Dedifferentiated amniotic fluid mesenchymal stem cell (primary cell): ENCODE measurements at regions not wholly inside any gene's neighbourhood (a gene's known extent, or its start where the extent isn't known, plus 50 kb on each side); places are given as distances from the start of the nearest gene placed in this dataset.

ENCODE experiments used
- DNase-seq: peaks from one replicate; pipeline ENCODE4 v3.0.0-alpha.2; 2016; ENCODE audit errors: extremely low spot score

DNA sequence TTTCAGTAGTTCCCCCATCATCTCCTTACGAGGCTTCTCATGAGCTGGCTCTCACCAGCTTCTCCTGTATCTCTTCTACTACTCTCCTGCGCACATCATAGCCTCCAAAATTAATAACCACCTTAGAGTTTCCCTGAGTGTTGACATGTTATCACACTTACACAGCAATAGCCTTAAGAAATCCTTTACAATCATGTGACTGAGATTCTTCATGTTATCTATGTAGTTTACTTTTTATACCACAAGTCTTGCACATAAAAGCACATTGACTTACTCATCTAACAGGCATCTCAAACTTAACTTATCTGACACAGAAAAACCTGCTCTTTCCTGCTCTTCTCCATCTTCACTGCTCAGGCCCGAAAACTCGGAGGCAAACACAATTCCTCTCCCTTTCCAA lies 103.7 kb upstream of the TAB2 start:
- DNase-seq, result no peak

DNA sequence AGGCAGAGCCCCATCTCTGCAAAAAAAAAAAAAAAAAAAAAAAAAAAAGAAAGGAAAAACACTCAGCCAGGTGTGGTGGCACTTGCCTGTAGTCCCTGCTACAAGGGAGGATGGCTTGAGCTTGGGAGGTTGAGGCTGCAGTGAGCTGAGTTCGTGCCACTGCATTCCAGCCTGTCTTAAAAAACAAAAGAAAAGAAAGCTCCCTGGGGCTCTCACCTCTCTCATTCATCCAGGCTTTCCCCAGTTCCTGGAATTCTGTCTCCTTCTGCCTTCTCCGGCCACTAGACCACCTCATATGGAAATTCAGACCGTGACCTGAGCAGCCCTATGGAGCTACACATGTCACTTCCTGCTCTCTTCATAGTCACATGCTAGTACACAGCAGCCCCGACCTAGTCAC lies 101.1 kb upstream of the TAB2 start:
- no peak for DNase-seq

DNA sequence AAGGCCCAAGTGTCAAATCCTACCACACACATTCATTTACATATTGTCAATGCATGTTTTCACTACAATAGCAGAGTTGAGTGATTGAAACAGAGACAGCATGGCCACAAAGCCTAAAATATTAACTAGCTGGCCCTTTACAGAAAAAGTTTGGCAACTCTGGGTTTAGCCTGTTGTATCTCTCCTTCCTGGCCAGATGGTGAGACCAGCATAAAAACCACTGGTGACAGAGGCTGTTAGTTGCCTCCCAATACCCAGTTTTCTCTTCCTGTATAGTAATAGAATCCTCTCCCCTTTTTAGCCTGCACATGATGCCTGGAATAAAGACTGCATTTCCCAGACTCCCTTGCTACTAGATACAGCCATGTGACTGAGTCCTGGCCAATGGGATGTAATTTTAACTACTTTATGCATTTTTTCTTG lies 100.0 kb upstream of the TAB2 start:
- DNase-seq, result no peak

DNA sequence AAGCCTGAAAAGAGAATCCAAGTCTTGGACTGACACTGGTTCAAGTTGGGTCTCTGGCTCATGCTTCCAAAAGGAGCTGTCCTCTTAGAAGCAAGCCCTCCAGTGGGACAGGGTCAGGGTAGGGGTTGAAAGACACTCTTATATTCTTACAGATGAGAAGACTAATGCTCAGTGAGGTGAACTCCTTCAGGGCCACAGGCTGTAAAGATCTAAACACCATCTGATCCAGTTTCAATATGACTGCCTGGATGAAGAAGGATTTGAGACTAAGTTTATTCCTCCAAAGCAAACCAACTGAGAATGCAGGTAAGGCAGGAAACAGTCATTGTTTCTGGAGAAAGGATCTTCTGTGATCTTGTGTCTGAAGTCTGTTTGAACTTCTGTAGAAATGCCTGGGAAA lies 99.0 kb upstream of the TAB2 start:
- no peak for DNase-seq

DNA sequence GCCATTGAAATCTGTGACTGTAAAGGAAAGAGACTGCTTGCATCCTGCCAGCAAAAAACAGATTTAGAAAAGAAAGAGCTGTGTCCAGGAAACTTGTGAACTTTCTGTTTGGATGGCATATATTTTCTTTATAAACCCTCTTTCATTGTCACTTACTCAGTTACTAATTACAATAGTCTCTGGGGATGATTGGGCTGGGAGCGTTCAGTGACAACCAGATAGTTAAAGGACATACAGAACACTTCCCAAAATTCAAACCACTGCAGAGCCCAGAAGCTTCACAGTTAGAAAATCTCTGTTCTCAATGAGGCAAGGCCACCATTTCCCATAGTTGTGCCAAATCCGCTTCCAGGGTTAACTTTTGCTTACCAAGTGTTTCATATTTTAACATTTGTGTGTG lies 98.6 kb upstream of the TAB2 start:
- DNase-seq, result no peak

DNA sequence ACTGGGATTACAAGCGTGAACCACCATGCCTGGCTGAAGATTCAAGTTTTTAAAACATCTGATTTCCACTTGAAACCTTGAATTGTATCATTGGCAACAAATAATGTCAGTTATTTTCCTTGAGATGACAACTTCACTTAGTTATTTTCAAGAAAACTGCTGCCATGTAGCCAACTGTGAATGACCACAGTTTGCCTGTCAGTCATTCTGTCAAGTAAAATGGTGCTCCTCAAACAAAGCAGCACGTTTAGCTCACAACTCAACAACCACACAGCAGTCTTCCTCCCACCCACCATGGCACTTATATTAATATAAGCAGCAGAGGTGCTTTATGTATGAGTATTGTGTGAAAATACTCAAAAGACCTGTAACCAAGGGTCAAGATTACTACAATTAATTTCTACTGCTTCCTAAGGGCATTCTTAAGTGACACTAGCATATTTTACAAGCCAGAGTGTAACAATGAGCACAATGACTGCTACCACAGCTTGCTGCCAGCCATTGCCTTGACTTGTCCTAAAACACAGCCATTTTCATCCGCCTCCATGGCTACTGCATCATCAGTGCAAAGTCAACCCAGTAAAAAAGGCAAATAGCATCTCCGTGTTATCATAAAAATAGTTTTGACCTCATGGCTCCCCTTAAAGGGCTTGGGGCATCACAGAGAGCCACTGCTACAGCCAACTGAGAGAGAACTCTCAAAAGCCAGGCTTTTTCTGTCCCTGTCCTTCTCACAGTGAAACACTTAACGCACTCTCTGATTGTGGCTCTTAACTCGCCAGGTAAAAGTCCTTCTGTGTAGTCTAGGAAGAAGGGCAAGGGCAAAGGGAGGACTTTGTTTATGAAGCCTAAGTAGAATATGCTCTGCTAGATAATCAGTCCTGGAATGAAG lies 96.4 kb upstream of the TAB2 start:
- DNase-seq, result no peak

DNA sequence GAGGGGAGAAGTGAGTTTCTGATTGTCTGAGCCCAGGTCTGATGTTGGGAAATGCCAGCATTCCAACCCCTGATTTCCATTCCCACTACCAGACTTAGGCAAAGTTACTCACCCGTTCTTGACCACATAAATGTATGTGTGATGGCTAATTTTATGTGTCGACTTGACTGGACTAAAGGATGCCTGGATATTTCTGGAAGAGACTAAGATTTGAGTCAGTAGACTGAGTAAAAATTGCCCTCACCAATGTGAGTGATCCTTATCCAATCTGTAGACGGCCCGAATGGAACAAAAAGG lies 95.8 kb upstream of the TAB2 start:
- no peak for DNase-seq

DNA sequence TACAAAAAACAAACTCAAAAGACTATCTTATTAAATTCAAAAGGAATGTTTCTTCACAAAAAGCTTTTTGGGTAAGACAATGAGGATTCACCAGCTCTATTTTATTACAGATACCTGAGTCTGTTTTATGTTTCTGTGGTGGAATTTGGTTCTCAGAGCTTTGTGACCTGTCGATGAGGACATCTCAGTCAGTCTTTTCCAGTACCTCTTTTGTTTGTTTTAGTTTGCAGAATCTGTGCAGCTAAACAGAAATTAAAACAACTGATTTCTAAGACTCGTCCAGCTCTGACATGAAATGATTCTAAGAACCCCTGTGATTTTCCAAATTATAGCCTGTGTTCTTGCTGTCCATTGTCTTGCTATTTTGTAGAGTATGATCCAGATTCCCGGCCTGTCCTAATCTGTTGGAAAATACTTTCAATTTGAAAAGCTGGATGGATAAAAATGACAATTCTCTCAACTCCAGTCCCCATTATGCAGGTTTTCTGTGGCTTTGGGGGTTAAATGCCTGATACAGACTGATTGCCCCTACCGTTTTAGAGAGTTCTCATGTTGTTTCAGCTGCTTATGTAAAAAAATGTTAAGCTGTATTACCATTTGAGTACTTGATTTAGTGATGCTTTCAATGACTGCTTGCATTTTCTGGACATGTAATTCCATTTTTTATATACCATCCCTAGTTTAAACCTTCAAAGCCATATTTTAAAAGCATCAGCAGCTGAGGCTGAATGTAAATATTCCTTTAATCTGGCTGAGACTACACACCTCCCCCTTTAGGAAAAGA lies 94.2 kb upstream of the TAB2 start:
- no peak for DNase-seq

DNA sequence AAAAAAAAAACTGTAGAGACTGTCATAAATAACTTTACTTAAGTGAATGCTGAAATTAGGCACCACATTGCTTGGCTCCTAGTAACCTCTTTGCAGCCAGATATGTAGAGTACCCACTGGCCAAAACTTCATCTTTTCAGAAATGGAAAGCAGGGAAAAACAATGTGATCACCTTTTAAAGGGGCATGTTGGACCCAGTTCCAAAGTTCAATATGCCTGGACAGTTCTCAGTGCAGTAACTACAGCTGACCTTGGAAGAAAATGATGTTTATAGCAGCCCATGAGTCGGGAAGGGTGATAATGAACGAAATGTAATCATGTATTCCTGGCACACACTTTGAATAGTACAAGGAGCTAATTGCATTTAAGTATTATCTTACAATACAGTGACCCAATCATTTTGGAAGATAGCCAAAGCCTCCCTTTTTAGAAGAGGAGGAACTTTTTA lies 93.6 kb upstream of the TAB2 start:
- DNase-seq, result no peak

DNA sequence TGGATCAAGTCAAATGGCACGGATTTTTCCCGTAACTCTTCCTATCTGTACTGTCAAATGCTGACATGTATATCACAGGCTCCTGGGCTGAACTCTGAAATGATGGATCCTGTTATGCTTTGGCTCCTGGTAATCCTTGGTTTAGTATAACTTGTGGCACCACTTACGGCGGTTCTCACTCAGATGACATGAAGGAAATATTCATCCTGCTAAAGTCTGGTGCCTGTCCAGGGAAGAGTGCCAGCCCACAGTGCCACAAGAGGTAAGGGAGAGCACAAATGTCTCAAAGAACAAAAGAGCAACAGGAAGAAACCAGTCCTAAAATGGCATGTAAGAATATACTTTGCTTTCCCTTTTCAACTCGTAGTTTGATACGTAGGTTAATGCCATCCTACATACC lies 93.1 kb upstream of the TAB2 start:
- no peak for DNase-seq

DNA sequence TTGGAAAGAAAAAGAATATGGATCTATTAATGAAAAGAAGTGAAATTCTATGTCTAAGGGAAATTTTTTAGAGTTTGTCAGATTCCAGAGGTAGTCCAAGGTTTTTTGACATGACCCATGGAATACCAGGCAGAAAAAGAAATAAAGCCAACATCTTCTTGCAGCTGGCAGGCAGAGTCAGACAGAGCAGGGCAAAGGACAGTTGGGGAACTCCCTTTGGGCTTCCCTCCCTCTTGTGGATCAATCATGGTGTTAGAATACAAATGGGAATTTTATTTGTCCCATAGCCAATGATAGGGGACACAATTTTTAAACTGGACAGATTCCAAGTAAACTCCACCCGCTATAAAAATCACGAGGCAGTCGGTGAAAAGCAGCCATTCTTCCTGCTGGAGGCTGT lies 92.1 kb upstream of the TAB2 start:
- DNase-seq, result no peak

DNA sequence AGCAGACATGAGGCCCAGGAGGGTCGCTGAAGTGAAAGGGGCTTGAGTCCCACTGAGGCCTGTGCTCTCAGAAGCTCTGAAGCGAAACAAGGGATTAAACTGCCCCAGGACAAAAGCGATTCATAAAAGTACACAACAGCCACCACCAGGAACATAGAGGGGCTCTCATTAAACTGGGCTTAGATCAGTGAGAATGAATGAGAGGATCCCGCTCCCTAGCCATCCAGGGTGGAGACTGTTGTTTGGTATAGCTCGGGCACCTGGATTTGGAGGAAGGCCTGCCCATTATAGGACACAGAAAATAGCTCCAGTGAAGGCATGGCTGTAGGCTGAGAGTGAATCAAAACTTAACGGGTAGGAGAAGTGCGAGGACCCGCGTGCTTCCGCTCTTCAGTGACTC lies 91.6 kb upstream of the TAB2 start:
- no peak for DNase-seq

DNA sequence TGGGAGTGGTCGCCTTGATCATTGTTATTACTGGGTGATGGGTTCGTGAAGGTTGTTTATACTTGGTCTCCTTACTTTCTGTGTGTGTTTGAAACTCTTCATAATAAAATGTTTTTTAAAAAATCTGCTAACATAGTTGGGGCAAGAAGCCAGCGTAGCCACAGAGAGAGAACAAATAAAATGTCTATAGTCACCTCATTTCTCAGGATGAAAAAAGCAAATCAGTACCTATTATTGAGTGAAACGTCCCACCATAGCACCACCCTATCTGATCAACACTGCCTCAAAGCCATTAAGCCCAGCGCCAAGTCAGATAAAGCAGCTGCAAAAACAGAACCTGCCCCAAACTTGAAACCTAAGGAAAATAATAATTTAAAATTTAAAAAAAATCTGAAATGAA lies 89.7 kb upstream of the TAB2 start:
- no peak for DNase-seq

DNA sequence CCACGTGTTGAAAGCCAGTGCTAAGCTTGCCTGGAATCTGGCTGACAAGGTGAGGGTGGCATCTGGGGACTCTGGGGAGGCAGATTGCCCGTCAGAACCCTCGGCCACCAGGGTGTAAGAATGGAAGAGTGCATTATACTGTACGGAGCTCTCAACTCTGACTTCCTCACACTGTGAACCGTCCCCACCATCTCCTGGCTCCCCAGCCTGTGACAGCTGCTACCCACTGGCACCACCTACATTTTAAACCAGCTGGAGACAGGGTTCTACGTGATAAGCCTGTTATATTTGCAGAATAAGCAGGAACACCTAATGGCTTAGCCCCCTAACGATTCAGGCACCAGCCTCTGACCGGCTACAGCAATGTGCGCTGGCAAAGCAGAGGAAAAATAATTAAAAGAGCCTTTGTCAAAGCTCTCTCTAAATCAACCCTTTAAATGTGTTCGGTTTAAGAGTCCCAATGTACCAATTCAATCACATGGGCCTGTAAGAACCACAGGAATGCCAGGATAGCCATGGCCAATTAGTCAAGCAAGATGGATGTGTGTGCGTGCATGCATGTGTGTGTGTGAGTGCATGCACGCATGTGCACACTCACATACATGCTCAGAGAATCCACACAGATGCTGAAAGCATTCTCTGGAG lies 89.1 kb upstream of the TAB2 start:
- no peak for DNase-seq

DNA sequence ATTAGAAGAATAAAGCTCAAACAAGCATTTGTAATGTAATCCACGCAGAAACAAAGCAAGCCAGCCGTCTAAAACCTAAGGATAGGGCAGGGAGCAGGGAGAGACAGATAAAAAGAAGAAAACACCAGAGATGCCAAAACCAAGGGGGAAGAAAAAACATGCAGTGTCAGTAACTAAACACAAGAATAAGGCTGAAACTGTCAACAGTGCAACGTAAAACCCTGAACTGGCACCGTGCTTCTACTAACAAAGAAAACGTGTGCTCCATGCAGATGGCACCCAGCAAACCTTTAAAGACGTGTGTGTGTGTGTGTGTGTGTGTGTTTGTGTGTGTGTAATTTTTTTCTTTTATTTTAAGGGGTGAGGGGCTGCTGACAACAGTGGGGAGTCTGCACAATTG lies 88.4 kb upstream of the TAB2 start:
- no peak for DNase-seq

DNA sequence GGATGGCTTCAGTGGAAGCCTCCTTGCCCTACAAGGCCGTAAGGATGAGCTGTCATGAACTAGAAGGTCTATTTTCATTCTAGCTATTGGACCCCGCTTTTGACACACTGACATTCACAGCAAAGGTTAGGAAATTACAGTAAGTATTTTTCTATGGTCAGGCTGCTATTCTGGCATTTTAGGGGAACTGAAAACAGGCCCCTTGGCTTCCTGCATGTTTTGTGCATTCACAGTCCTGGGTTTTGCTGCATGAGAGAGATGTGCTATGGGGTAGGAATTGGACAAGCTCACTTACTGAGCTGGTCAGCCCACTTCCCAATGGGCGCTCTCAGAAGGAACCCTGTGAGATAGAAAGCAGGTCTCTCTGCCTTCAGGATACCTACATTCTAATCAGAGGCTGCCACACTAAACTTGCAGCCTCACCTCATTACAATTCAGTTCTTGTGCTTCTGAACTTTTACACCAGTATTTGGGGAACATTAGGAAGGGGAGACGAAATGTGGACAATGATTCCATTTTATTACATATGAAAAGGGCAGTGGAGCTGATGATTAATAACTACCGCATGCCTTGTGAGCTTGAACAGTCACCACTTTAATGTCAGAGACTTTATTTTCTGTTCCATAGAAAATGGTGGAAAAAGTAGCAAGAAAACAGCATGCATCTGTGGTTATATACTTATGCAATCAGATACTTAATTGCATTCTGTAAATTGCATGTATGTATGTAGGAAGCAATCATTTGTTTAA lies 86.6 kb upstream of the TAB2 start:
- no peak for DNase-seq

DNA sequence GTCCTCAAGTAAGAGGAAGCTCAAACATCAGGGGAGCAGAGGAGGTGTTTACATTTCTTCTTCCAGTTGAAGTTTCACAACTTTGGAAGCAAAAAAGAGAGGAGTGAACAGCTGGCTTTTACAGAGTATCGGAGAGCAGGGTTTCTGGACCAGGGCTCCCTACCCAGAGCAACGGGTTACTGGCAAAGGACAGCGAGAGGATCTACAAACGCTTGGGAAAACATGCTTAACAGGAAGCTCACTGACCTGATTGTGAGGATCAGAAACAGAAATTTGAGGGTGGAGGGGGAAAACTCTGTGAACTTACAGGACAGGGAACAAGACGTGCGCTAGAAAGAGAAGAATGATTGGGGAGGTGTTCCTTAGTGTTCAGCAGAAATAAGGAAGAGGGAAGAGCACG lies 85.7 kb upstream of the TAB2 start:
- DNase-seq, result no peak

DNA sequence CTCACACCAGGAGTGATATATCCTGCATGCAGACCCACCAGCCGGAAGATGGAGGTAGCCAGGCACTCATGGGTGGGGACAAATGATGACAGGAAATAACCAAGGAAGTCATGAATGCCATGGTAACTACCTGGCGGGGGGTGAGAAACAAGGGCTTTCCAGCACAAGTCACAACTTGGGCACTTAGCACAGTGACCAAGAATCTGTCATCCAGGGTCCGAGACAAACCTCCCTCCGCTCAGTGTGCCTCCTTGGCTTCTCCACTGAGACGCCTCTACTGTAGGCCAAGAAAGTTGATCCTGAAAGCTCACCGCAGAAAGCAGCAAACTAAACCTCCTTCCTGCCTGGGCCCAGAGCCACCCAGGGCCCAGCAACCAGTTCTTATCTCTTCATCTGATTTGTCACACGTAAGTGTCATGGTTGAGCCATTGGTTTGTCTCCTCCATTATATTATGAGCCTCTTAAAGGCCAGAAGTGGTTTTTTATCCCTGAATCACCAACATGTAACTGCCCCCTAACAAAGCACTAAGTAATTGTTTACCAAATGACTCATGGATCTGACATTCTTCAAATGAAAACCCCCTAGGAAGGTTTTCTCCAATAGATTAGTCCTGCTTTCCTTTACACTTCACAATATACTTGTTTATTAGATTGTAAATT lies 84.3 kb upstream of the TAB2 start:
- DNase-seq, result peak; percentile 66

DNA sequence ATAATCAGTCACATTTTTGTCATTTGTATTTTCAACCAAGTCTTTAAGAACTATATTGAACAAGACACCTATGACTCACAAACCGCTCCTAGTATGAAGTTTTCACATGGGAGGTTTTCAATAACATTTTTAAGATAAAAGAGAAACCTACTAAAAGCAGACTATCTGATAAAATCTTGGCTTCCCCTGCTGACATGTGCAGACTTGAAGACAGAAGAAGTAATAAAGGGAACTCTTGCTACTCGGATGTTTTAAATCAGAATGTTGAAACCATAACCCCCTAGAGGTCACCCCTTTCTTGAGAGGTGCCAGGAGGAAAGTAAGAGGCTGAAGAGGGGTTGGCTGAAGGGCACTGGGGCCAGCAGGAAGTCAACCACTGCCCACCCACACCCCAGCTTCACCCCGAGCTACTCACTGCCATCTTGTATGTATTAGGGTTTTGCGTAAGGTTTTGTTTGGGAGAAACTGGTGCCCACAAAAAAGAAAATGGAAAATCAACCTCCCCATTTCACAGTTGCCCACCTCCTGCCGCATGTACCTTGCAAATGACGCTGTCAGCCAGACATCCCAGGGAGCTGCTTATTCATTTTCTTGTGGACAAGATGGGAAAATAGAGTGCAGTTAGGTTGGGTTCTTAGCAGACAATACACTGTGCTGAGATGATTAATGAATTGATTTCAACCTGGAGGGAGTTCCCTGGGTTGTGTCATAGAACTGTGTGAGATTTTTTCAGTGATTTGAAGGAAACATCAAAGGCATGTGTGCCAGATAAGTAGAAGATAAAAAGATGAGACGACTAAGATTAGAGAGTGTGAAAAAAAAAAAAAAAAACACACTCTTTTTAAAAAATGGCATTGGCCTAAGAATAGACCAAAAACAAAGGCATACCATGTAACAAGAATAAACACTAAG lies 83.2 kb upstream of the TAB2 start:
- no peak for DNase-seq

DNA sequence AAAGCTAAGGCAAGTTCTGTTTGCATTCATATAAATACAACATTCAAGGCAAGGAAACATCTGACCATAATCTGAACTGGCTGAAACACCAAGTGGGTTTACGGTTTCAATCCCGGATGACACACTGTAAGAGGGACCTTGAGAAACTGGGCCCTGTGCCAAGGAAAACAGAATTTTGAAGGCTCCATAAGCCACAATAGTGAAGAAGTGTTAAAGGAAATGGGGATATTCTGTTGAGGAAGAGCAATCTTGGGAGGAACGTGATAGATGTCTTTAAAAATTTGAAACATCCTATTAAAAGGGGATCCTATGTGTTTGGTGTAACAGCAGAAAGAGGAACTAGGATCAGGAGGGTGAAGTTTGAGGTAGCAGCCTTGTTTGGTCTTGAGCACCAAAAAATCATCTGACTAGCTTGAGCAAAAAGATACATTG lies 82.4 kb upstream of the TAB2 start:
- no peak for DNase-seq

DNA sequence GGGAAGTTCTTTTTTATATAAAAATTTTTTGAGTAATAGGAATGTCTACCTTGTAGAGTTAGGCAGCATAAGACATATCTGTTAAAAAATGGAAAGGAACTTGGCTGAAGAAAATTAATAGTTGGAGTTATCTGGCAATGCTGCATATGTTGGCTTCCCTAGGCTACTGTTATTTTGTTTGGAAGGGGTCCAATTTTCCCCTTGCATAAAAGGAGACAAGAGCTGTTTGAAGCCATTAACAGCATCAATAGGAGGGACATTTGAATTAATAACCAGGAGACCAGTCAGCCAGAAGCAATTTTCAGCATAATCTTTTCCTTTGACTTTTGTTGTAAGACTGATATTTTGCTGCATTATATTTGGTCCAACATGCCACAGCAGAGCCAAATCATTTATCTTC lies 80.9 kb upstream of the TAB2 start:
- DNase-seq, result no peak
